T follicular helper cell (primary cell): ENCODE measurements at regions not wholly inside any gene's neighbourhood (a gene's known extent, or its start where the extent isn't known, plus 50 kb on each side); places are given as distances from the start of the nearest gene placed in this dataset.
"Not testable (repeated sequence)": the region's sequence is repeated elsewhere in the genome, so short reads cannot be mapped to it uniquely, and the experiment has no call there.

Experiments used
- DNase-seq: peaks from one replicate; pipeline ENCODE4 v3.0.0-alpha.2; 2020; ENCODE audit warnings: low read depth

DNA sequence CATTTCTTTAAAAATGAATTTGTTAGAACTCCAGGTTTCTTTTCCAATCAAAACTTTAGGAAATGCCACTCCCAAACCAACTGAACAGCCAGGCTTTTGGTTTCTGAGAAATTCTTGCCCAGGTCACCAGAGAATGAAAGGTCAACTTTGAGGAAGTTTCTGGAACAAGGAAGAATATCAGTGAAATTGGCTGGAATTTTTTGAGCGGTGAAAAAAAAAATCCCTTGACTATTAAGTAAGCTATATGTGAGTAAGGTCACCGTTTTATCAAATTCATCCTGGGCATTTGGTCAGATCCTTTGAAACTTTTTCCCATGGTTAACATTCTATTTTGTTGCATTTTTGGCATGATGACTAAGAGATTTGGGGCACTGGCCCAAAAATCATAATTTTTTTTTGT is 469.3 kb downstream of the LTN1 start:
- DNase-seq: no peak

DNA sequence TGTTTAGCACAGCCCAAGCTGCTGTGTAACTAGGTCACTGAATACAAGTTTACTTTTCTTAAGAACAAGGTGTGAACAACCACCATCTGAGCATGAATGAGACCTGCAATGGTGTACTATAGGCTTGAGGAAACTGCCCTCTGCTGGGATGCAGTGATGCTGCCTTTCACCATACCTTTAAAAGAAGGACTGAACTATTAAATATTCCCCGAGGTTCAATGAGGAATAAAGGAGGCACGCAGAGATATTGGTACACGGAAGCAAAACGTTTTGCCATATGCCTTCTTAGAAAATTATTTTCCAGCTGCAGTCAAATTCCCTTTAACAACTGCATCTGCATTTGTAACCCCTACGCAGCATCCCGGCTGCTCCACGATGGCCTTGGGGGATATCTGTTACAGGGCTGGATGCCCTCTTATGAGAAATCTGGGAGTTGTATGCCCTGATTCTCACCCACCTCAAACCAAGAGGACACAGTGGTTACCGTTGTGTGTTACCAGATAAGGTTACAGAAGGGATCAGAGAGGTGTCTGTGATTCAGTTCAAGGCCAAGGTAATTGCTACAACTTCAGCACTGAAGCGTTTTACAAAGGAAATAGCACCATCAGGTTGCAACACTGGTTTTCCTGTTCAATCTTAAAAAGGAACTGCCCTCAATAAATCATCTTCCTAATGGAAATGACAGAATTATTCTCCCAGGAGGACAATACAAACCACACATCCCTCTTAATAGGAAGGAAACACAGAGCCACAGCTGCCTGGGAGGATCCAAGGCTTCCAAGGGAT is 470.5 kb downstream of the LTN1 start:
- no peak for DNase-seq

DNA sequence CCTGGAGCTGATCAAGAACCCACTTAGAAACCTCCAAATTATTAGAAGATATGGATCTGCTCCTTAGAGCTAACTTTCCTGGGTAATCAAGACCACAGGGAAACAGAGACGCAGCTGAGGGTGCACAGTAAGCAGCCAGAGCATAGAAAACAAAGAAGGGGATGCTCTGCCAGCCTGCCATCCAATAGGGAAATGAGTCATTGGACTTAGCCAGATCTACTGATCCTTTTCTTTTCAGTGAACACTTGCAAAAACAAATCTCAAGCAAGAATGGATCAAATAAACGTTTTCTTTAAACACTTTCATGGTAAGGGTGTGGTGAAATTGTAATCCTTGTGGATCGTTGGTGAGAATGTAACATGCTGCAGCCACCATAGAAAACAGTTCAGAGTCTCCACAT is 474.0 kb downstream of the LTN1 start:
- DNase-seq: no peak

DNA sequence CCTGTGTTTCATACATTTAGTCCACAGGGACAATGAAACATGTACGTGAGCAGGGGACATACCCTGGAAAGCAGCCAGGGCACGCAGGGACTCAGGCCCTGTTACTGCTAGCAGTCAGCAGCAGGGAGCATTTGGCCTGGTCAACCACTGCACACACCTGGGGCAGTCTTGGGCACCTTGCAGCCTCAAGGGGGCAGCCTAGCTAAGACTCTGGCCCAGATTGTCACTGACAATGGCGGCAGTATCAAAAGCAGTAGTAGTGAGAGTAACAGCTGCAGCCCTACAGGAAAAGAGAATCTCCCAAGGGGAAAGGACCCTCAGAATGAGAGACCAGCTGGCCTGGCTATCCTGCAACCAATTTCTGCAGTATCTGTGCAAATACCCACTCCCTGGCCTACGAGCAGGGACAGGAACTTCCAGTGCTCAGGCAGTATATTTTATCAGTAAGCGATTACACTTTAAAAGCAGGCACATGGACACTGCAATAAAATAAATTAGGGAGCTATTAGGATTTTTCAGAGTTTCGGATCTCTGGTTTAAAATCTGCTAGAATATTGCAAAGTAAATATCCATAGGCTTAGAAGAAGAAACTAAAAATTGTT is 475.6 kb downstream of the LTN1 start:
- DNase-seq: peak; percentile 41

DNA sequence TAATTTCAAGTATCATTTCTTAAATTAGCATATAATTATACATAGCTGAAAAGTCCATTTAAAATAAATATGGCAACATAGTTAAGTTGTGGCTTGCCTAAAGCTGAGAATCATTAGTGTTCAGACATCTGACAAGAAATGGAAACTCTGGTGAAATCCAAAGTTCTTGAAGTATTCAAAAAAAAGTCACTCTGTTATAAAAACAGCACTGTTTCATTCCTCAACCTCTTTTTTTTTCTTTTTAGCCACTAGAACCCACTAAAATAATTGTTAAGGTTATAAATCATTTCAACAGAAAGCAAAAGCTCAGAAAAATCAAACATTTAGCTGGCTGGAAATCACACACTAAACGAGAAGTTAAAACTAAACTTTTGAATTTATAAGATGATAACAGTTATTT is 476.7 kb downstream of the LTN1 start:
- DNase-seq: no peak

DNA sequence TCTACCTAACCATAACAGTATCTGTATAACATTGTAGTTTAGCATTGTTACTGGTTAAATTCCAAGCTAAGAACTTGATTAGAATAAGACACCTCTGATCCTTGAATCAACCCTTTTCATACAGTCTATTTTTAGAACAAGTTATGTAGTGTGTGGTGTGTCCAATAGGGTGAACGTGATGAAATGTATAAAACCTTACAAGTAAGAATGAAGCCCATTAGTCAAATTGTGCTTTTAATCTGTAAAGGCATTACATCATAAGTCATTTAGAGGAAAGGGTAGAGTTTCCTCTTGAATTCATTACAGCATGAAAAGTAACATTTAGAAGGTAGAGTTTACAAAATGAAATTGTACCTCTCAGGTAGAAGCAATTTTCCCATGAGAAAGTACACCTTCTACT is 479.2 kb downstream of the LTN1 start:
- no peak for DNase-seq

DNA sequence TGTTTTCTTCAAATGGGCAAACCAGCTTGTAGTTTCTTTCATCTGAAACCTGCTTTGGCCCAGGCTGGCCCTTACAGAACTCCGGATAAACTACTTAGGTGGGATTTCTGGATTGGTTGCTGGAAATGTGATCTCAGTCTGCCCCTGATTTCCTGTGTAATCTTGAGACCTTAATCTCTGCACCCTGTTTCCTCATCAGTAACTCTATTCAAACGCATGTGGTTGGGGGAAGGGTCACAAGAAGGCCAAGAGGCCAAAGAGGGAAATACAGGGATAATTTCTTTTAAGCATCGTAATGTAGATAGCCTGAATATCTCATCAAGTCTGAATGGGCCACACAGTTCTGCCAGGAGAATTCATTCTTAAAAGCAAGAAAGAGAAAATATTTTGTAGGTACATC is 483.6 kb downstream of the LTN1 start:
- DNase-seq: no peak

DNA sequence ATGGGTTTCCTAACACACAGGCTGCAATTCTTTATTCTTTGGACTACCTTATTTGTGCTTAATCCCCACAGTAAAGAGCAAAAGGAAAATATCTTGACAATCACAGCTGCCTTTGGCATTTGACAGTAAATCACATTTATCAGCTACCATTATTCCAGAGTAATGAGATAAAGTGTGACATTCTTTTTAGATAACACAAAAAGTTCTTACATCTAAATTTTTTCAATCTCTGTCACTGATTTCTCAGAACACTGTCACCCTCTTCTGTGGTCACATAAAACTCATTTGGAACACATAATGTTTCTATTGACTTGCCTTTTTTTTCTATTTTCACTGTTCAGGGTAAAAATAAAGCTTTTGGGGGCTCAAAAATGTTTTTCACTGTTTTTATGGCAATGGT is 484.6 kb downstream of the LTN1 start:
- DNase-seq: no peak

DNA sequence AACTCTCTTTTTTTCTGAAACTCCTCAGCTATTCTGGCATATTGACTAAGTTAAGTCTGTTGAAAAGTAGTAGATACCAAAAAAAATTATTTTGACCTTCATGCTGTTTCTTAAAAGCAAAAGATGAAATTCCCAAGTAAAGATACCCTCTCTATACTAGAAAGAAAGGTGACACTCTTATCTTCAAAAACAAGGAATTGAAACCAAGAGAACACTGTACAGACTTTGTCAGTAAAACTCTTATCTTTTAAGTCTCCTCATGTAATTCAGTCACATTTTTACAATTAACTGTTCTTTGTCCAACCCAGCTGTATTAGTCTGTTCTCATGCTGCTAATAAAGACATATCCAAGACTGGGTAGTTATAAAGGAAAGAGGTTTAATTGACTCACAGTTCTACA is 496.2 kb downstream of the LTN1 start:
- DNase-seq: no peak

DNA sequence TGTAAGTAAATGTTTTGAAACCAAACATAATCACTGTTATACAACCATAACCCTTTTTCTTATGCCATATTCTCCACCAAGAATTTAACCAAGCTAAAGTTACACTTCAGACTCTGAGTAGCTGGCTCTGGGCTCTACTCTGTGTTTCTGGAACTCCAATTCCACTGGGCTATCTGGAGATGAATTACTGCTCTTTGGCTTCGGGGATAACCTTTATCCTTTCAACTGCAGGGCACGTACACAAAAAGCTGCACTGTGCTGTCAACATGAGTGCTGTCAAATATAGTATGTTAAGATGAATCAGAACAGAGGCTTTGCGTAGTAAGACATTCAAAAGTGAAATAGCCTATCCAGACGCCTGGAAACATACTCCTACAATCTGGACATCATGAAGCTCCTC is 500.6 kb downstream of the LTN1 start:
- DNase-seq: no peak

DNA sequence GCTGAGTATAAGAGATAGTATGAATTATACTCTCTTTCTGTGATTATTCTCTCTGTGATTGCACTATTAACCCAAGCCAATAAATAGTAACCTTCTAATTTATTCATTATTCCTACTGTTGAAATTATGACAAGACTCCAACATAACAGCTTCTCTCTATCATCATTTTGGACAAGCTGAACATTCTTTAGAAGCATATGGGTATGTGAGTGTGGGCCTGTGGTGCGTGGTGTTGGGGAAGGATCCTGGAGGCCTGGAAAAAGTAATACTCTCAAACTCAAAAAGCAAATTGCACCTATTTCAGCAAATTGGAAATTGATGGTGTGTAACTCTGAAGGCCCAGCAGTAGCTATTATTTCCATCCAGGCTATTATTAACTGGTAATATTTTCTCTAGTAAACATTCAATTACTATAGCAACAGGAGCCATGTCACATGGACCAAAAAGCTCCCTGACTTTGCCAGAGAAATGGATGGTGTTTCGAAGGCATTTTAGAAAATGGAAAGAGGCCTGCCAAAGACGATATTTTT is 502.8 kb downstream of the LTN1 start:
- no peak for DNase-seq

DNA sequence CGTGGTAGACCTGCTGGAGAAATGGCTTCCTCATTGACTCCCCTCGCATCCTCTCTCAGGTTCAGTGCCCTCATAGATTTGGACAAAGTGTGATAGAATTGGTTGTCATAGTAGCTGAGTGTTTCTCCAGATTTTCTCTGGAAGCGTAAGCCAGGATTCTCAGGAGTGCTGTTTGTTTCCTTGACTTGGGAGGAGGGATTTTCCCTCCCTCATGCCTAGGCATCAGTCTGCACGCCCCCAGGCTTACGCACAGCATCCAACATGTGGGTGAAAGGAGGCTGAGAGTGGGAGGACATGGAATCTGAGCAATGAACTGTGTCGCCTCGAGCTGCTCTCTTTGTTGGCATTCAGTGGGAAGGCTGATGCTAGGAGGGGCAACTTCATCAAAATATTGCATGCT is 503.5 kb downstream of the LTN1 start:
- no peak for DNase-seq

DNA sequence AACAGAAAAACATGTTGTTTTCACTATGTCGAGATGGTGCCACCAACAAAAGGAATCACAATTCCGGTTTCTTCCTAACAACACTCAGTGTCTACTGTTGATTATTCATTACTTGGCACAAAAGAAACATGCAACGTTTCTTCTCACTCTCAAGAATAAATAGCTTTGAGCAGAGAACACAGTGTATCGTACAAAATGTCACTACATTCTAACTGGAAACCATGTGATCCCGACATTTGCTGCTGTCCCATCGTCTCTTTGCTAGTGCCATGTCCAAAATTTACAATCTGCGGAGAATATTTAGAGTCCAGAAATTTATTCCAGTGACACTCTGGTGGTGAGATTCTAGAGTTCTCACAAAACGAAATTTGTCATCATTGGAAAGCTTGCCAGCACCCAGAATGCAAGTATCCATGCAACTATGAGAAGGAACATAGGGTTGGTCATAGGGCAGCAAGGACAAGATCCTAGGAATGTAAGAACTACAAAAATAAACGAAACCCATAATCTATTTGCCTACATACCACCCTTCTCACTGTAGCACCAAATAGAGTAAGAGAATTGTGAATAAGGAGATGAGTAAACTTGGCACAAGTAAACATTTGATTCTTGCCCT is 505.1 kb downstream of the LTN1 start:
- DNase-seq: no peak

DNA sequence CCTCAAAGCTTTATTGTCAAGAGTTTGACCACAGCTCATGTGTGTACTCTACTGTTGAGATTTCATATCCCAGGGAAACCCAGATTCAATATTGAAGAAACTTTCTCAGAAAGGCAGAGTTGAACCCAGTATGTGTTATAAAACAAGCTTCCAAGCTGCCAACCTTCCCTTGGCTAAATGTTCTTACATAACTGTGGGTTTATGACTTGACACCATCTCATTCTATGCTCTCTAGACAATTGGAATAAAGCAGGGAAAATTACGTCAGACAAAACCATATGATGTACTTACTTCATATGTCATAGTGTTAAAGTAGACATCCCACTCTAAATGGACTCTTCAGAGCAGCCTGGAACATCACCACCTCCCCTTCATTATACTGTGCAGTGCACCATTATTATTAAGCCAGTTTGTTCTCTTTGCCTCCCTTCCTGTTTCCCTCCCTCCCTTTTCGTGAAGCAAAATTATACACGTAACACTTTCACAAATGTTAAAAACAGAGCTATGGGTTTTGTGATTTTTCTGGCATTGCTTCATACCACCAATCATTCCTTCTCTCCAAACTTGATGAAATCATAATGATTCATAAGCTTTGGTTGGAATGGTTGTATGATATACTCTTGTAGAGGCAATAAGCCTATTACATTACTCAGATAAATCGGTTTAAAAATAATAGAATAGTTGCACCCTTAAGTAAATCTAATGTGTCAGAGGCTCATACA is 507.2 kb downstream of the LTN1 start:
- DNase-seq: no peak

DNA sequence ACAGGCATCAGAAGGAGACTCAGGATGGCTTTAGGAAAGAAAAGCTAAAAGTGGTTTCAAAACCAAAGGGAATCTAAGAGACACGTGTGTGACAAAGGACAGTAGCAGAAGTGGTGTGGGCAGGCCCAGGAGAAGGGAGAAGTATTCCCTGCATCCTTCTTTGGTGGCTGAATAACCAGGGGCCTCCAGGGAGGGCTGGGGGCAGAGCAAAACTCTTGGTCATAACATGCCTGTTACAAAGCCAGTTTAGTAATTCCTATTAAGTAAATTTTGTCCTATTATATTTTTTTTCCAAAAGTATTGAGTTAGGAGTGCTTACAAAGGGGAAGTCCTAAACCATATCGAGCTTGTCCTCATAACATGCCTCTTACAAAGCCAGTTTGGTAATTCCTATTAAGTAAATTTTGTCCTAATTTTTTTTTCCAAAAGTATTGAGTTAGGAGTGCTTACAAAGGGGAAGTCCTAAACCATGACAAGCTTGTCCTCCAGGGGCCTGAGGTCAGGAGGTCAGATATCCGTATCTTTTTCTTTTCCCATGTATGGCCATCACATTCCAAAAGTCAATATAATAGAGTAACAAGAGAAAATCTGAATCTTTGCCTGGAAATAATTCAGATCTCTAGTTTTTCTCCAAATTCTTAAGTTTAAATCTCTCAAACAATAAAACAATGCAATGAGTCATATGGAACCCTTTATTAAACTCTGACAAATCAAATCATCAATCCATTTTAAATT is 509.2 kb downstream of the LTN1 start:
- no peak for DNase-seq

DNA sequence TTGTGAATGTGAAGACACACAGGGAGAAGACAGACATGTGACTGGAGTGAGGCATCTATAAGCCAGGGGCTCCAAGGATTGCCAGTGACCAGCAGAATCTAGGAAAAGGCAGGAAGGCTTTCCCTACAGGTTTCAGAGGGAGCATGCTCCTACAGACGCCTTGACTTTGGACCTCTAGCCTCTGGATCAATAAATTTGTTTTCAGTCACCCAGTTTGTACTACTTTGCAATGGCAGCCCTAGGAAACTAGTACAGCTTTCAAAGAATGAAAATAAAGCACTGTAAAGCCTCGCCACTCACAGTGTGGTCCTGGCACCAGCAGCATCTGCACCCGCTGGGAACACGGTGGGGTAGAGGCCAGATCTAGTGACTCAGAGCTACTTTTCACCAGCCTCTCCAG is 510.0 kb downstream of the LTN1 start:
- DNase-seq: no peak

DNA sequence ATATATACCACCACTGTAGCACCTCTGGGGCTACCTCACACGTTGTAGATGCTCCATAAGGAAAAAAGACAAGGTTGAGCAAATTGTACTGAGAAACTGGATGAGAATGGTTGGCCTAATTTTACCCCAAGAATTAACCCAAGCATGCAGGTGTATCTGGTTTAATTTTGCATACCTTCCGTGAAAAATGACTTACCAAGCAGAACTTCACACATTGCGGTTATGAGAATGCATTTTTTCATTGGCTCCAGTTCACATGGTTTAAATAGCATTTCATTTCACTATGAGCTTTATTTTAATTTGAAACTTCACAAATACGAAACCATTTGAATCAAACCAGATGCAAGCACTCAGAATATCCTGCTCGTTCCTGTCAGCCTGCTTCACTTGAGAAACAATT is 512.2 kb downstream of the LTN1 start:
- DNase-seq: no peak

DNA sequence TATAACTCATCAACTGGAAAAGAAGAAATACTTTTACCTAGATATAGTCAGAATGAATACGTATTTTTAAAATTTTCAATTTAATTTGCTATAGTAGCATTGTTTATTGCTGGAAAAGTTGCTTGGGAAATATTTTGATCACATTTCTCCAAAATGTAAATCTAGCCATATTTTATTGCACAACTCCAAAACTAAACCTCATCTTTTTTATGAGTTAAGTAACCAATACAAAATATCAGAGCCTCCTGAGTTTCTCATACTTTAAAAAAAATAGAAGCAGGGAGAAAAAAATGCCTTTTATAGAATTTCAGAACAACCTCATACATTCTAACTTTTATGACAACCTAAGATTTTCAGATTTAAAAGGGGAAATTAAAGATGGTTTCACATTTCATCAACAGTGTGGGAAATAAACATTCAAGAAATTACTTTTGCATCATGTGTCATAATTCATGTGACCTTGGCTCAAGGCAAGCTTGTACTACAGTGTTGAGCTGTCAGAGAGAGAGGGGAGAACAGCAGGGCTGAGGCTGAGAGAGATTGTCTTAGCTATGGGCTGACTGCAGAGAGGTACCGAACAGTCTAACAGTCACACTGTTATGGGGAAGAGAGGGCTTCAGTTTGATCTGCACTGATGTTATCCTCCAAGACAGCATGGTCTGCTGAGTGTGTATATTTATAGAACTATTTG is 519.0 kb downstream of the LTN1 start:
- DNase-seq: no peak

DNA sequence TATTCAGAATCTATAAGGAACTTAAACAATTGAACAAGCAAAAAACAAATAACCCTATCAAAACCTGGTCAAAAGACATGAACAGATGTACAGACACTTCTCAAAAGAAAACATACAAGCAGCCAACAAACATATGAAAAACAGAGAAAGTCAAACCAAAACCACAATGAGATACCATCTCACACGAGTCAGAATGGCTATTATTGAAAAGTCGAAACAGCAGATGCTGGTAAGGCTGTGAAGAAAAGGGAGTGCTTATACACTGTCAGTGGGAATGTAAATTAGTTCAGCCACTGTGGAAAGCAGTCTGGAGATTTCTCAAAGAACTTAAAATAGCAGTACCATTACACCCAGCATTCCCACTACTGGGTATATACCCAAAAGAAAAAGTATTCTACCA is 520.1 kb downstream of the LTN1 start:
- DNase-seq: not testable (repeated sequence)

DNA sequence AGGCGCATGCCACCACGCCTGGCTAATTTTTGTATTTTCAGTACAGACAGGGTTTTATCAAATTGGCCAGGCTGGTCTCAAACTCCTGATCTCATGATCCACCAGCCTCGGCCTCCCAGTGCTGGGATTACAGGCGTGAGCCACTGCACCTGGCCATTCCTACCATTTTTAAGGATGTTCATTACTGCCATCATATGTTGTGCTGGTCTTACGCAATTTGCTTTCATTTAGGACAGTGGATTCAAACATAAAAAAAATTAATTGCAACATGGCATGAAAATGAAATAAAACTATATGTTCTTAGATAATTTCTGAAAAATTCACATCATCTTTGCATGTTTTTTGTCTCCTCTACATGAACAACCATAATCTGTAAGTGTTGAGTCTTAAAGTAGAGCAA is 527.7 kb downstream of the LTN1 start:
- DNase-seq: no peak

DNA sequence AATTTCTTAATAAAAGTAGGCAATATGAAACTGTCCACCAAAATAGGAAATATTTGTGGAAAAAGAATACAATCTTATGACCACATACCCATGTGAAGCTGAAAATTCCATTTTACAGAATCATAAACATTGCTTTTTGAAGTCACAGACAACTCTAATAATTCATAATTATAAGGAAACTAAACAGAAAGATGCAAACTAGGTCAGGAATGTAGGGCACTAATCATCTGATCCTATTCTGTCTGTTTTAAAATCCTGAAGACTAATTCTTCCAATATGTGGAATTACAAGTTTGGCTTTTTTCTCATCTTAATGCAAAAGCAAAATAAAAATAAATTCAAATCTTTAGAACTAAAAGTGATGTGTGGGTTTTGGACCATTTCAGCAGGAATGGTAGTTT is 528.6 kb downstream of the LTN1 start:
- DNase-seq: no peak
